ENCODE measurements at regions not wholly inside any gene's neighbourhood (a gene's known extent, or its start where the extent isn't known, plus 50 kb on each side); places are given as distances from the start of the nearest gene placed in this dataset.

DNA sequence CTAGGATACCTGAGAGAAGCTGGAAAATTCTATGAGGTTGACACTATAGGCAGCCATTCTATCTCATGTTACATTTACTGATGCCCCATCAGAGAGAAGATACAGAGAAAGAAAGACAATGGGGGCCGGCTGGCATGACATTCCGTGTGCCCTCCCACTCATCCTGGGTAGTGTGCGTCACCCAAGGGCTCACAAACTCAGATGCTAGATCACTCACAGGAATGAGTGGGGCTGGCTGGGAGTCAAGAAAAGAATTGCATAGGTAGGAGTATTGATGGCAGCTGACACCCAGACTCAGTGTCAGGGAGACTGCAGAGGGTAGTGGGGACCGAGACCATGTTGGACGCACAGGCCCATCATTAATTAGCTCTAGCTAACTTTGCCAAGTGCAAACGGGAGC is 1113.5 kb upstream of the AUTS2 start:
- no peak for DNase-seq (ENCODE audit: low read depth)

GRCh38 chr7:68485253-68485917 is 1112.9 kb upstream of the AUTS2 start:
- DNase-seq (ENCODE audit: low read depth) = no peak

DNA sequence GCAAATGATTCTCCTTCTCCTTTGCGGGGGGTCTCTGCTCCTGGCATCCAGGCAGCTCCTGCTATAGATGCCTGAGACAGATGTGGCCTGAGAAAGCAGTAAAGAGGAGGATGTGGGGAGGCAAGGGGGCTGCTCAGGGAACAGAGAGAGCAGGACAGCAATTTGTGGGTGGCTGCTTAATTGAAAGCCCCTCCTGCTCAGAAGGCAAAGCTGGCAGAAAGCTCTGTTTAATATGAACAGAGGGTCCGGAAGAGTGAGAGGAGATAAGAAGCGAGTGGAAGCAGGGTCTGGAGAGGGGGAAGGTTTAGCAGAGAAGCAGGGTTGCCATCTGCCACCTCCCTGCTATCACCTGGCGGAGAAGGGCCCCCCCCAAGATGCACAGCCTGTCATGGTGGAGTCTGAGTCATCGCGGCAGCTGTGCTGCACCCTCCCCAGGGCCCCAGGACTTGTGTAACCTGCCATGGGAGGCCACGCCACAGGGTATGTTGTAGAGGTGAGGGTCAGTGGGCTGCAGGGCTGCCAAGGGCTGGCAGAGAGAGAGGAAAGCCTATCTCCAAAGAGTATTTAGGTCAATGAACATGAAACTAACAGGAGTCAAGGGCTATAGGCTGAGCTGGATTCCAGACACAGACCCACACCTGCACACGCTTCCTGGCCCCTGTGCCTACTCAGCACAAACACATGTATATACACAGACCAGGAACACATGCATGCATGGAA is 1109.8 kb upstream of the AUTS2 start:
- no peak for DNase-seq (ENCODE audit: low read depth)

DNA sequence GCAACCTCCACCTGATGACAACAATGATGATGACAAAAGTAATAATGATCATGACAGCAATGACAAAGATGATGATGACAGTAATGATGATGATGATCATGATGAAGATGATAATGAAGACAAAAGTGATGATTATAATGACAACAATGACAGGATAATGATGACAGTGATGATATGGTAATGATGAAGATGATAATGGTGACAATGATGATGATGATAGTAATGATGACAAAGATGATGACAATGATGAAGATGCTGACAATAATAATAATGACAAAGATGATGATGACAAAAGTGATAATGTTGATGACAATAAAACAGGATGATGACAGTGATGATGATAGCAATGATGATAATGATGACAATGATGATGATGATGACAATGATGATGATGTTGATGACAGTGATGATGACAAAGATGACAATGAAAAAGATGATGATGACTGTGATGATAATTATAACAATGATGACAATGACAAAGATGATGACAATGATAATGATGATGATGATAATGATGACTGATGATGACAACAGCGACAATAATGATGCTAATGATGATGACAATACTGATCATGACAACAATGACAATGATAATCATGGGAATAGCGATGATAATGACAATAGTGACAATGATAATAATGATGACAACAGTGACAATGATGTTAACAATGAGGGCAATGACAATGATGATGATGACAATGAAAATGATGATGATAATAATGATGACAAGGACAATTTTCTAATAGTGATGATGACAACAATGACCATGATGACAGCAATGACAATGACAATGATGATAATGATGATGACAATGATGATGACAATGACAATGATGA is 1106.5 kb upstream of the AUTS2 start:
- DNase-seq (ENCODE audit: low read depth) = no peak

- no peak for DNase-seq (ENCODE audit: low read depth)
These were observed 1106.0 kb upstream of the AUTS2 start for GRCh38 chr7:68492359-68492690.

GRCh38 chr7:68503400-68503799 is 1094.9 kb upstream of the AUTS2 start:
- no peak for DNase-seq (ENCODE audit: low read depth)

GRCh38 chr7:68504716-68505115 is 1093.6 kb upstream of the AUTS2 start:
- DNase-seq (ENCODE audit: low read depth) = no peak

DNA sequence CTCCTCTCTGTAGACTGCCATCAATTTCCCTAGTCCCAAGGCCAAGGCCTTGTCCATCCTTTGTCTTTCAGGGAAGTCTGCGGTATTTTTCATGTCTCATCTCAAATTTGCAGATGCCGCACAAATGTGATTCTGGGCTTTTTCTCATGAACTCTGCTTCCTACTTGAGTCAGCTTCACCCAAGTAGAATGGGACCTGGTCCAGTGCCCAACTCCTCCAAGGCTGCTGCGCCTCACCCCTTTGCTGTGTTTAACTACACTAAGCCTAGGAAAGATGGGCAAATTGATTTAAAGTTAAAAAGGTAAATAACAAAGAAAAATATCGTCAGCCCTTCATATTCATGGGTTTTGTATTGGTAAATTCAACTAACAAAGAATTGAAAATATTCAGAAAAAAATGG is 1092.6 kb upstream of the AUTS2 start:
- DNase-seq (ENCODE audit: low read depth) = no peak

DNA sequence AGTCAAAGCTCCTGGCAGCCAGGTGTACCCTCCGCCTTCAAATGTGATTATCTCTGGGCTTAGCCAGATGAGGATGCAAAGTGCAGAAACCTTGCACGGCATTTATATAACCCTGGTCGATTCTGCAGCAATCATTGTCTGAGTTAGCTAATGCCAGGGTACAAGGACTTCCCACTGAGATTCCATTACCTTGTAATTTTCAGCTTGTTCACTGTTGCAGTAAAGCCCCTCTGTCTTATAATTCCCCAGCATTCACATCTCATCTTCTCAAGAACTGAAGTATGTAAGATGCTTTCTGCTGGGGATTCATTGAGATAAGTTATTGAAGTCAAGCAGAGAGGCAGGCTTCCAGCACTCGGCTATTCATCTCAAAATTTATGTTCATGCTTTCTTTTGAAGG is 1090.6 kb upstream of the AUTS2 start:
- DNase-seq (ENCODE audit: low read depth) = no peak

DNA sequence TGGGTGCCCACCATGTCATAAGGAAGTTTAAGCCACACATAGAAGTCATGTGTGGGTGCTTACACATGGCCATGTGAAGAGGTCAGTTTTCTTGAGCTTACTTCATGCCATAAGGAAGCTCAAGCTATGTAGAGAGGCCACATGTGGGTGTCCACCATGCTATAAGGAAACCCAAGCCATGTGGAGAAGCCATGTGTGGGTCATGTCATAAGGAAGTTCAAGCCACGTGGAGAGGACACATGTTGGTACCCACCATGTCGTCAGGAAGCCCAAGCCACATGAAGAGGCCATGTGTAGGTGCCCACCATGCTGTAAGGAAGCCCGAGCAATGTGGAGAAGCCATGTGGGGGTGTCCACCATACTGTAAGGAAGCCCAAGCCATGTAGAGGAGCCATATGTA is 1089.2 kb upstream of the AUTS2 start:
- no peak for DNase-seq (ENCODE audit: low read depth)

DNA sequence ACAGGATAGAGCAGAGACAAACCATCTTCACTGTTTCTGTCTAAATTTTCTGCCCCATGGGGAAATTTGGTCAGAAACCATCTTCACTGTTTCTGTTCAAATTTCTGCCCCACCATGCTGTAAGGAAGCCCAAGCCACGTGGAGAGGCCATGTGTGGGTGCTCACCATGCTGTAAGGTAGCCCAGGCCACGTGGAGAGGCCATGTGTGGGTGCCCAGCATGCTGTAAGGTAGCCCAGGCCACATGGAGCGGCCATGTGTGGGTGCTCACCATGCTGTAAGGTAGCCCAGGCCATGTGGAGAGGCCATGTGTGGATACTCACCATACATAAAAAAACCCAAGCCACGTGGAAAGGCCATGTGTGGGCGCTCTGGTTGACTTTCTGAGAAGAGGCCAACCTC is 1088.7 kb upstream of the AUTS2 start:
- no peak for DNase-seq (ENCODE audit: low read depth)

- DNase-seq (ENCODE audit: low read depth) = no peak
These were observed 1087.0 kb upstream of the AUTS2 start for GRCh38 chr7:68511281-68511680.

GRCh38 chr7:68512466-68512865 is 1085.8 kb upstream of the AUTS2 start:
- DNase-seq (ENCODE audit: low read depth) = no peak

DNA sequence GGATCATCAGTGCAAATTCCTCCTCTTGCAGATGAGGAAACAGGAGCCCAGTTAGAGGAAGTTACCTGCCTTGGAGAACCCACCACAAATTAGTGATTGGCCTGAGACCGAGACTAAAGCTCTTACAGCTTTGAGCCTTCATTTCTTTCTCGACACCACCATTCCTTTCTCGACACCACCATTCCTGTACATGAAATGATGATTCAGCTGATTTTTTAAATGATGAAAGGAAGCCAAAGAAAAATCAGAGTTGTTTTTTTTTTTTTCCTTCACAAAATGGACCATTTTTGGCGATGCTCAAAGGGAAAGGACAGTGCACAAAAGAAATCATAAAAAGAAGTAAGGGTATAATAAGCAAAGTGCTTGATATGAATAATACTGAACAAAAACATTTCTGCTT is 1080.2 kb upstream of the AUTS2 start:
- DNase-seq (ENCODE audit: low read depth) = no peak

DNA sequence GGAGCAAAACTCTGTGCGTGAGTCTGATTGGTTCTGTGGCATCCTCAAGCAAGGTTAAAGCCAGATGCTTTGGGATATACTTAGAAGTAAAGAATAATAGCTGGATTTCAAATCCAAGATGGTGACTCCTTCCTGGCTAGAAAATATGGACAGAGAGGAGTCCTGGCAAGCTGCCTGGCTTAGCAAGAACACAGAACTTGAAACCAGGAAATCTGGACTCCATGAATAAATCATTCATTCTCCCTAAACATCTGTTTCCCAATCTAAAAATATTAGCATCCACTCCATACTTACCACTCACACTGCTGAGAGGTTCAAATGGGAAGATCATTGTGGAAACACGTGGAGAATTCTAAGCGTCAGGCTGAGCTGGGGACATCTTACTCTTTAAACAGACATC is 1074.1 kb upstream of the AUTS2 start:
- DNase-seq (ENCODE audit: low read depth) = no peak

GRCh38 chr7:68529221-68529620 is 1069.1 kb upstream of the AUTS2 start:
- no peak for DNase-seq (ENCODE audit: low read depth)

DNA sequence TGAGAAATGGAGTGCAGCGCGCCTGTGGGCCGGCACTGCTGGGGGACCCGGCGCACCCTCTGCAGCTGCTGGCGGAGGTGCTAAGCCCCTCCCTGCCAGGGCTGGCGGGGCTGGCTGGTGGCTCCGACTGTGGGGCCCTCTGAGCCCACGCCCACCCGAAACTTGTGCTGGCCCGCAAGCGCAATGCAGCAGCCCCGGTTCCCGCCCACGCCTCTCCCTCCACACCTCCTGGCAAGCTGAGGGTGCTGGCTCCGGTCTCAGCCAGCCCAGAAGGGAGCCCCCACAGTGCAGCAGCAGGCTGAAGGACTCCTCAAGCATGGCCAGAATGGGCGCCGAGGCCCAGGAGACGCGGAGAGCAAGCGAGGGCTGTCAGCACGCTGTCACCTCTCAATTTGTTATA is 1063.0 kb upstream of the AUTS2 start:
- DNase-seq (ENCODE audit: low read depth) = no peak

DNA sequence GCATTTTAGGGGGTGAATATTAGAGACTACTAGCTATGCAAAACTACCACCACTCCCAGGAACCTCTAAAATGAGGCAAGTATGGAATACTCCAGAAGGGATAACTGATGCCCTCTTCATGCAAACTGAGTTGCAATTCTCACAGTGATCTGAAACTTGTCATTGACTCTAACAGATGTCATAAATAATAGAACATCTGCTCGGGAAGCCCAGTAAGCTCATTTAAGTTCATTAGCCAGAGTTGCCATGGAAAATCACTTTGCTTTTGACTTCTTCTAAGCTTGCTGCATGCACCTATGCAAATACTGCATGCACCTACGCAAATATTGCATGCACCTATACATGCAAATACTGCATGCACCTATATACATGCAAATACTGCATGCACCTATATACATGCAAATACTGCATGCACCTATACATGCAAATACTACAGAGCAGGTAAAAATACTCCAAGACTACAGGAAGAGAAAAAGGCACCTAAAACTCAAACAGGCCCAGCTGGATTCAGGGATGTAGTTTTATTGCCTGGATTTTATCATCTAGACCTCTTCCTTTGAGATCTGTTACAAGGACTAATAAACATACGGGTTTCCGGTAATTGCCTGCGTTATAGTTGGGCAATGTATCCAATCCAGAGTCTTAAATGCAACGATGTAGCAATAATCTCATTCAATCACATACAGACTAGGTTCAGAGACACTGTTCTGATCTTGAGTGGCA is 1061.1 kb upstream of the AUTS2 start:
- DNase-seq (ENCODE audit: low read depth) = no peak

- DNase-seq (ENCODE audit: low read depth) = no peak
These were observed 1060.6 kb upstream of the AUTS2 start for GRCh38 chr7:68537774-68538071.

DNA sequence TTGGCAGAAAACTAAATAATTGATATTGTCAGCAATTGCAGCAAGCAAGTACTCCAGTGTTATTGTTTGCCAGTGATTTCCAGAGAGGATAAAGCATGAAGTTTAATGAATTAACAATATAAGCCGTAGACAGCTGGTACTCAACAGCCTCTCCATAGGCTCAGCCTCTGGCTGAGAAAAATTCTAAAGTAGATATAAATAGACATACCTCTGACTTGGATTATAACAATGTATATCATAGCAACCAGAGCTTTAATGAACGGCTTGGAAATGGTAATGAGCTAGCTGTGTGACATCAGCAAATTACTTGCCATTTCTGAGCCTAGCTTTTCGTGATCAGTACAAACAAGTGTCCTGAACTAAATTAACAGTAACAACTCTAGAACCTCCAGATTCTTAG is 1055.4 kb upstream of the AUTS2 start:
- no peak for DNase-seq (ENCODE audit: low read depth)

DNA sequence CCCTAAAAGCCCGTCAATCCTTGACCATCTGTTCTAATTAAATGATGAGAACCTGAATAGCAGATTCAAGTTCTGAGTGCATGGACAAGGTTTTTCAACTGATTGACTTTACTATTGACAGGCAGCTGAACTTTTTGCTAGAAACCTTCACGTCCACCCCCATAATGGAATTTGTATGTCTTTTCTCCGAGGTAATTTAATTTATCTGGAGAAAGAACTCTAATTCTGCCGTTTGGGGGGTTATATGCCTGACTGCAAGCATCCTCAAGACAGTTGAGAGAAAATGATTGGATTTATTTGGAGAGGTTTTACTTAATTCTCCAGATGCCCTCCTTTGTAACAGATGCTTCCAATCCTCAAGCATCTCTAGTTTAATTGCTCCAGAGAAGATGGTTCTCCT is 1053.4 kb upstream of the AUTS2 start:
- no peak for DNase-seq (ENCODE audit: low read depth)

DNA sequence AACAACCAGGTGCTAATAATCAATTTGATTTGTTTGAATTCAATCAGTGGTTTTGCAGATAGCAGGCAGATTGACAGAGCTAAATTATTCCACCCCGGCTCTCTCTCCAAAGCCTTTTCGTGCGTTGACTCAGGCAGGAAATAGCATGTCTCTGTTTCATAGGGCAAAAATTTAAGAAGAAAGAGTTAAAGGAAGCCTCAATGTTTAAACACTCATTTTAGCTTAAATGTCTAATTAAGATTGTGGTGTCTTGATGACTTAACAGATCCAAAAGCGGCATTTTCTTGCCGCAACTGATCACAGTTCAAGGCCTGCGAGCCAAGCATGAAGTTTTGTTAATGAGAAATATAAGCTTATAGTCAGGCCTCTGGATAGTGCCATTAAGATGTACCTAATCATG is 1051.1 kb upstream of the AUTS2 start:
- peak; percentile 1 for DNase-seq (ENCODE audit: low read depth)

DNA sequence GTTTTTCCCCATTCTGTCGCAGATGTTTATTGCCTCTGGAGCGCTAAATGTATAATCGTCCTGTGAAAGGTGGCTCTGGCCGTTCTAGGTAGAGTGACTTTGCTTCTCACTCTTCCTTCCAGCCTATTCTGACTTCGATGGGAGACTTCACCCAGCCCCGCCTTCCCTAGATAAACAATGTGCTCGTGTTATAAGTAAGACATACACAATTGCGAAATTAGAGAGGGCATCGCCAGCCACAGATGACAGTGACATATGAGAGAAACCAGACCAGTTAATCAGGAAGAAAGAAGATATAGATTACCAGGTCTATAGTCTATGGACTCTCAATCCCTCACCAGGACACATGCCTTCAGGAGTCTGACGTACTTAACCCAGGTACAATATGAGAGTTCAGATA is 1050.5 kb upstream of the AUTS2 start:
- DNase-seq (ENCODE audit: low read depth) = no peak
